ENCODE measurements at regions not wholly inside any gene's neighbourhood (a gene's known extent, or its start where the extent isn't known, plus 50 kb on each side); places are given as distances from the start of the nearest gene placed in this dataset.

- TF ChIP-seq, protein P1, sequence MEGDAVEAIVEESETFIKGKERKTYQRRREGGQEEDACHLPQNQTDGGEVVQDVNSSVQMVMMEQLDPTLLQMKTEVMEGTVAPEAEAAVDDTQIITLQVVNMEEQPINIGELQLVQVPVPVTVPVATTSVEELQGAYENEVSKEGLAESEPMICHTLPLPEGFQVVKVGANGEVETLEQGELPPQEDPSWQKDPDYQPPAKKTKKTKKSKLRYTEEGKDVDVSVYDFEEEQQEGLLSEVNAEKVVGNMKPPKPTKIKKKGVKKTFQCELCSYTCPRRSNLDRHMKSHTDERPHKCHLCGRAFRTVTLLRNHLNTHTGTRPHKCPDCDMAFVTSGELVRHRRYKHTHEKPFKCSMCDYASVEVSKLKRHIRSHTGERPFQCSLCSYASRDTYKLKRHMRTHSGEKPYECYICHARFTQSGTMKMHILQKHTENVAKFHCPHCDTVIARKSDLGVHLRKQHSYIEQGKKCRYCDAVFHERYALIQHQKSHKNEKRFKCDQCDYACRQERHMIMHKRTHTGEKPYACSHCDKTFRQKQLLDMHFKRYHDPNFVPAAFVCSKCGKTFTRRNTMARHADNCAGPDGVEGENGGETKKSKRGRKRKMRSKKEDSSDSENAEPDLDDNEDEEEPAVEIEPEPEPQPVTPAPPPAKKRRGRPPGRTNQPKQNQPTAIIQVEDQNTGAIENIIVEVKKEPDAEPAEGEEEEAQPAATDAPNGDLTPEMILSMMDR (IDR thresholded peaks at IDR 0.05; ENCODE audit: extremely low read depth in 1 of 2, insufficient read depth in 1 of 2, low read depth in 1 of 2, low read length in 2 of 2), result no peak
- TF ChIP-seq POLR2AphosphoS5 (IDR thresholded peaks at IDR 0.05; ENCODE audit: insufficient read depth, low read depth, low read length) (no peak), POLR2A (IDR thresholded peaks at IDR 0.05; ENCODE audit: low read depth, low read length) (no peak)
These were observed 67.8 kb downstream of the RGS2 start for GRCh38 chr1:192876633-192877032.

Measured in endothelial cell of umbilical vein (primary cell).